WTC11 (cell line): ENCODE measurements at regions not wholly inside any gene's neighbourhood (a gene's known extent, or its start where the extent isn't known, plus 50 kb on each side); places are given as distances from the start of the nearest gene placed in this dataset.

Experiments
- ATAC-seq: fragments of 200-7000 bp; cut with Tn5 transposase; 2 replicates; pipeline ENCODE4 v1.10.0; 2021; ENCODE audit warnings: mild to moderate bottlenecking, moderate library complexity
- CTCF ChIA-PET: fragments of 300-600 bp; sonication (Branson Sonifier 250); formaldehyde crosslinking; loops from one replicate; lab custom pipeline; 2021; ENCODE audit warnings: antibody characterized with exemption; lab: Charles Lee
- POLR2A ChIA-PET: fragments of 350-600 bp; sonication (Branson Sonifier 250); formaldehyde crosslinking; loops from one replicate; lab custom pipeline; 2021; ENCODE audit warnings: antibody characterized with exemption; lab: Charles Lee
- DNase-seq: peaks from one replicate; pipeline ENCODE4 v3.0.0; 2021; ENCODE audit warnings: low spot score
- H3K27ac Mint-ChIP-seq: 2 replicates; pipeline ENCODE4 v1.8.0; 2021; ENCODE audit warnings: mixed read lengths
- H3K27me3 Mint-ChIP-seq: 2 replicates; pipeline ENCODE4 v1.8.0; 2021; ENCODE audit warnings: low read depth, mild to moderate bottlenecking, moderate library complexity, mixed read lengths
- H3K36me3 Mint-ChIP-seq: 2 replicates; pipeline ENCODE4 v1.8.0; 2021; ENCODE audit warnings: mixed read lengths
- H3K4me1 Mint-ChIP-seq: 2 replicates; pipeline ENCODE4 v1.8.0; 2022; ENCODE audit warnings: mixed read lengths
- H3K4me3 Mint-ChIP-seq: 2 replicates; pipeline ENCODE4 v1.8.0; 2021; ENCODE audit warnings: mild to moderate bottlenecking, moderate library complexity, mixed read lengths
- H3K9me3 Mint-ChIP-seq: 2 replicates; pipeline ENCODE4 v1.8.0; 2021; ENCODE audit warnings: mixed read lengths
- CBFB ChIP-seq: sonication (generic); formaldehyde crosslinking; IDR thresholded peaks from 2 replicates; pipeline ENCODE4 v1.8.1; 2022; ENCODE audit warnings: mild to moderate bottlenecking, low read depth, missing genetic modification reagents
- JUN ChIP-seq: sonication (generic); formaldehyde crosslinking; IDR thresholded peaks from 2 replicates; pipeline ENCODE4 v1.8.0; 2023; ENCODE audit warnings: mild to moderate bottlenecking, missing genetic modification reagents
- KAT7 ChIP-seq: sonication (generic); formaldehyde crosslinking; IDR thresholded peaks from 2 replicates; pipeline ENCODE4 v1.8.1; 2023; ENCODE audit warnings: missing genetic modification reagents, mild to moderate bottlenecking, borderline replicate concordance
- MXD4 ChIP-seq: fragments of 250-450 bp; sonication (Bioruptor Pico); IDR thresholded peaks from 2 replicates; pipeline ENCODE4 v1.8.0; 2021; ENCODE audit warnings: mild to moderate bottlenecking, moderate library complexity, borderline replicate concordance
- NR1H2 ChIP-seq: sonication (generic); formaldehyde crosslinking; IDR thresholded peaks from 2 replicates; pipeline ENCODE4 v1.9.0; 2021; ENCODE audit warnings: mild to moderate bottlenecking, moderate library complexity, missing genetic modification reagents
- SMAD3 ChIP-seq: sonication (generic); formaldehyde crosslinking; IDR thresholded peaks from 2 replicates; pipeline ENCODE4 v1.8.0; 2022; ENCODE audit warnings: missing genetic modification reagents, mild to moderate bottlenecking, borderline replicate concordance
- TP53 ChIP-seq: sonication (generic); formaldehyde crosslinking; IDR thresholded peaks from 2 replicates; pipeline ENCODE4 v1.8.1; 2023; ENCODE audit warnings: mild to moderate bottlenecking, missing genetic modification reagents
- ZNF138 ChIP-seq: sonication (generic); formaldehyde crosslinking; conservative IDR thresholded peaks from 2 replicates; pipeline ENCODE4 v1.8.1; 2022; ENCODE audit warnings: mild to moderate bottlenecking, moderate library complexity, missing genetic modification reagents
- ZNF671 ChIP-seq: fragments of 250-450 bp; sonication (Bioruptor Pico); IDR thresholded peaks from 2 replicates; pipeline ENCODE4 v1.8.0; 2021; ENCODE audit warnings: mild to moderate bottlenecking
- TF ChIP-seq, protein P1 (sequence below): sonication (generic); formaldehyde crosslinking; IDR thresholded peaks from 2 replicates; pipeline ENCODE4 v1.8.1; 2023; ENCODE audit warnings: mild to moderate bottlenecking, moderate library complexity, missing genetic modification reagents
- TF ChIP-seq, protein P2 (sequence below): sonication (generic); formaldehyde crosslinking; IDR thresholded peaks from 2 replicates; pipeline ENCODE4 v1.8.1; 2022; ENCODE audit warnings: missing genetic modification reagents, borderline replicate concordance
- TF ChIP-seq, protein P3 (sequence below): sonication (generic); formaldehyde crosslinking; IDR thresholded peaks from 2 replicates; pipeline ENCODE4 v1.8.1; 2023; ENCODE audit warnings: mild to moderate bottlenecking, missing genetic modification reagents, moderate library complexity
- TF ChIP-seq, protein P4 (sequence below): sonication (generic); formaldehyde crosslinking; conservative IDR thresholded peaks from 2 replicates; pipeline ENCODE4 v1.8.1; 2022; ENCODE audit warnings: mild to moderate bottlenecking, missing genetic modification reagents
- TF ChIP-seq, protein P5 (sequence below): sonication (generic); formaldehyde crosslinking; IDR thresholded peaks from 2 replicates; pipeline ENCODE4 v1.8.1; 2023; ENCODE audit warnings: mild to moderate bottlenecking, missing genetic modification reagents, borderline replicate concordance
- TF ChIP-seq, protein P6 (sequence below): fragments of 200-600 bp; IDR thresholded peaks from 2 replicates; pipeline ENCODE4 v1.8.0; 2022; ENCODE audit warnings: antibody characterized with exemption
- TF ChIP-seq, protein P7 (sequence below): sonication (generic); formaldehyde crosslinking; conservative IDR thresholded peaks from 2 replicates; pipeline ENCODE4 v1.8.1; 2023; ENCODE audit warnings: mild to moderate bottlenecking, low read depth, missing genetic modification reagents, moderate library complexity
- TF ChIP-seq, protein P8 (sequence below): sonication (generic); formaldehyde crosslinking; IDR thresholded peaks from 2 replicates; pipeline ENCODE4 v1.8.0; 2022; ENCODE audit warnings: missing genetic modification reagents

DNA sequence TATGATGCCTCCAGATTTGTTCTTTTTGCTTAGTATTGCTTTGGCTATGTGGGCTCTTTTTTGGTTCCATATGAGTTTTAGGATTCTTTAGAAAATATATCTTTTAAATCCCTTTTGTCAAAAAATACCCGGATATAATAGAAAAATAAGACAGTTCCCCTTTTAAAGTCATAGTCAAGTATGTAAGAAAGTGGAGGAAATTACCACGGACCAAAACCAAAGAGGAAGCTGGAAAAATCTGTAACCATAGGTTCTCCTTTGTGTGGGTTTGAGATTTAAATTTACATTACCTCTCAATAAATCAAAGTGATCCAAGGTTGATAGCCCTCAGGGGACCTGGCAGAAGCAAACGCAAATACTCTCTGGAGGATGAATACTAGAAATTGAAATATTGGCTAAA lies 58.3 kb upstream of the PACRGL start:
- ChIA-PET POLR2A (no interaction called here), CTCF (no interaction called here)
- H3K36me3 Mint-ChIP-seq = peaks cover 8% of the 10 kb centered on the region; the same call in 1 of the 2 replicates
- H3K4me1 Mint-ChIP-seq = no peaks in the 10 kb centered on the region
- H3K4me3 Mint-ChIP-seq = no peak overlapping the region
- H3K9me3 Mint-ChIP-seq = peaks cover 33% of the 10 kb centered on the region
- peaks cover 9% of the 10 kb centered on the region for H3K27me3 Mint-ChIP-seq
- no peak overlapping the region for H3K27ac Mint-ChIP-seq
- ATAC-seq (no peak), DNase-seq (no peak)
- TF ChIP-seq CBFB (CRISPR knock-in tag) (no peak), SMAD3 (CRISPR knock-in tag) (no peak), ZNF671 (CRISPR knock-in tag) (no peak), TP53 (CRISPR knock-in tag) (no peak), NR1H2 (CRISPR knock-in tag) (no peak), JUN (CRISPR knock-in tag) (no peak), ZNF138 (CRISPR knock-in tag) (no peak), MXD4 (no peak), KAT7 (CRISPR knock-in tag) (no peak)
- TF ChIP-seq, protein P1, sequence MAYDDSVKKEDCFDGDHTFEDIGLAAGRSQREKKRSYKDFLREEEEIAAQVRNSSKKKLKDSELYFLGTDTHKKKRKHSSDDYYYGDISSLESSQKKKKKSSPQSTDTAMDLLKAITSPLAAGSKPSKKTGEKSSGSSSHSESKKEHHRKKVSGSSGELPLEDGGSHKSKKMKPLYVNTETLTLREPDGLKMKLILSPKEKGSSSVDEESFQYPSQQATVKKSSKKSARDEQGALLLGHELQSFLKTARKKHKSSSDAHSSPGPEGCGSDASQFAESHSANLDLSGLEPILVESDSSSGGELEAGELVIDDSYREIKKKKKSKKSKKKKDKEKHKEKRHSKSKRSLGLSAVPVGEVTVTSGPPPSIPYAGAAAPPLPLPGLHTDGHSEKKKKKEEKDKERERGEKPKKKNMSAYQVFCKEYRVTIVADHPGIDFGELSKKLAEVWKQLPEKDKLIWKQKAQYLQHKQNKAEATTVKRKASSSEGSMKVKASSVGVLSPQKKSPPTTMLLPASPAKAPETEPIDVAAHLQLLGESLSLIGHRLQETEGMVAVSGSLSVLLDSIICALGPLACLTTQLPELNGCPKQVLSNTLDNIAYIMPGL = no peak
- TF ChIP-seq, protein P2, sequence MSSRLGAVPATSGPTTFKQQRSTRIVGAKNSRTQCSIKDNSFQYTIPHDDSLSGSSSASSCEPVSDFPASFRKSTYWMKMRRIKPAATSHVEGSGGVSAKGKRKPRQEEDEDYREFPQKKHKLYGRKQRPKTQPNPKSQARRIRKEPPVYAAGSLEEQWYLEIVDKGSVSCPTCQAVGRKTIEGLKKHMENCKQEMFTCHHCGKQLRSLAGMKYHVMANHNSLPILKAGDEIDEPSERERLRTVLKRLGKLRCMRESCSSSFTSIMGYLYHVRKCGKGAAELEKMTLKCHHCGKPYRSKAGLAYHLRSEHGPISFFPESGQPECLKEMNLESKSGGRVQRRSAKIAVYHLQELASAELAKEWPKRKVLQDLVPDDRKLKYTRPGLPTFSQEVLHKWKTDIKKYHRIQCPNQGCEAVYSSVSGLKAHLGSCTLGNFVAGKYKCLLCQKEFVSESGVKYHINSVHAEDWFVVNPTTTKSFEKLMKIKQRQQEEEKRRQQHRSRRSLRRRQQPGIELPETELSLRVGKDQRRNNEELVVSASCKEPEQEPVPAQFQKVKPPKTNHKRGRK (CRISPR knock-in tag) = no peak
- TF ChIP-seq, protein P3, sequence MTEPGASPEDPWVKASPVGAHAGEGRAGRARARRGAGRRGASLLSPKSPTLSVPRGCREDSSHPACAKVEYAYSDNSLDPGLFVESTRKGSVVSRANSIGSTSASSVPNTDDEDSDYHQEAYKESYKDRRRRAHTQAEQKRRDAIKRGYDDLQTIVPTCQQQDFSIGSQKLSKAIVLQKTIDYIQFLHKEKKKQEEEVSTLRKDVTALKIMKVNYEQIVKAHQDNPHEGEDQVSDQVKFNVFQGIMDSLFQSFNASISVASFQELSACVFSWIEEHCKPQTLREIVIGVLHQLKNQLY (CRISPR knock-in tag) = no peak
- TF ChIP-seq, protein P4, sequence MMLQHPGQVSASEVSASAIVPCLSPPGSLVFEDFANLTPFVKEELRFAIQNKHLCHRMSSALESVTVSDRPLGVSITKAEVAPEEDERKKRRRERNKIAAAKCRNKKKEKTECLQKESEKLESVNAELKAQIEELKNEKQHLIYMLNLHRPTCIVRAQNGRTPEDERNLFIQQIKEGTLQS (CRISPR knock-in tag) = no peak
- TF ChIP-seq, protein P5, sequence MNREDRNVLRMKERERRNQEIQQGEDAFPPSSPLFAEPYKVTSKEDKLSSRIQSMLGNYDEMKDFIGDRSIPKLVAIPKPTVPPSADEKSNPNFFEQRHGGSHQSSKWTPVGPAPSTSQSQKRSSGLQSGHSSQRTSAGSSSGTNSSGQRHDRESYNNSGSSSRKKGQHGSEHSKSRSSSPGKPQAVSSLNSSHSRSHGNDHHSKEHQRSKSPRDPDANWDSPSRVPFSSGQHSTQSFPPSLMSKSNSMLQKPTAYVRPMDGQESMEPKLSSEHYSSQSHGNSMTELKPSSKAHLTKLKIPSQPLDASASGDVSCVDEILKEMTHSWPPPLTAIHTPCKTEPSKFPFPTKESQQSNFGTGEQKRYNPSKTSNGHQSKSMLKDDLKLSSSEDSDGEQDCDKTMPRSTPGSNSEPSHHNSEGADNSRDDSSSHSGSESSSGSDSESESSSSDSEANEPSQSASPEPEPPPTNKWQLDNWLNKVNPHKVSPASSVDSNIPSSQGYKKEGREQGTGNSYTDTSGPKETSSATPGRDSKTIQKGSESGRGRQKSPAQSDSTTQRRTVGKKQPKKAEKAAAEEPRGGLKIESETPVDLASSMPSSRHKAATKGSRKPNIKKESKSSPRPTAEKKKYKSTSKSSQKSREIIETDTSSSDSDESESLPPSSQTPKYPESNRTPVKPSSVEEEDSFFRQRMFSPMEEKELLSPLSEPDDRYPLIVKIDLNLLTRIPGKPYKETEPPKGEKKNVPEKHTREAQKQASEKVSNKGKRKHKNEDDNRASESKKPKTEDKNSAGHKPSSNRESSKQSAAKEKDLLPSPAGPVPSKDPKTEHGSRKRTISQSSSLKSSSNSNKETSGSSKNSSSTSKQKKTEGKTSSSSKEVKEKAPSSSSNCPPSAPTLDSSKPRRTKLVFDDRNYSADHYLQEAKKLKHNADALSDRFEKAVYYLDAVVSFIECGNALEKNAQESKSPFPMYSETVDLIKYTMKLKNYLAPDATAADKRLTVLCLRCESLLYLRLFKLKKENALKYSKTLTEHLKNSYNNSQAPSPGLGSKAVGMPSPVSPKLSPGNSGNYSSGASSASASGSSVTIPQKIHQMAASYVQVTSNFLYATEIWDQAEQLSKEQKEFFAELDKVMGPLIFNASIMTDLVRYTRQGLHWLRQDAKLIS (CRISPR knock-in tag) = no peak
- TF ChIP-seq, protein P6, sequence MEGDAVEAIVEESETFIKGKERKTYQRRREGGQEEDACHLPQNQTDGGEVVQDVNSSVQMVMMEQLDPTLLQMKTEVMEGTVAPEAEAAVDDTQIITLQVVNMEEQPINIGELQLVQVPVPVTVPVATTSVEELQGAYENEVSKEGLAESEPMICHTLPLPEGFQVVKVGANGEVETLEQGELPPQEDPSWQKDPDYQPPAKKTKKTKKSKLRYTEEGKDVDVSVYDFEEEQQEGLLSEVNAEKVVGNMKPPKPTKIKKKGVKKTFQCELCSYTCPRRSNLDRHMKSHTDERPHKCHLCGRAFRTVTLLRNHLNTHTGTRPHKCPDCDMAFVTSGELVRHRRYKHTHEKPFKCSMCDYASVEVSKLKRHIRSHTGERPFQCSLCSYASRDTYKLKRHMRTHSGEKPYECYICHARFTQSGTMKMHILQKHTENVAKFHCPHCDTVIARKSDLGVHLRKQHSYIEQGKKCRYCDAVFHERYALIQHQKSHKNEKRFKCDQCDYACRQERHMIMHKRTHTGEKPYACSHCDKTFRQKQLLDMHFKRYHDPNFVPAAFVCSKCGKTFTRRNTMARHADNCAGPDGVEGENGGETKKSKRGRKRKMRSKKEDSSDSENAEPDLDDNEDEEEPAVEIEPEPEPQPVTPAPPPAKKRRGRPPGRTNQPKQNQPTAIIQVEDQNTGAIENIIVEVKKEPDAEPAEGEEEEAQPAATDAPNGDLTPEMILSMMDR = no peak
- TF ChIP-seq, protein P7, sequence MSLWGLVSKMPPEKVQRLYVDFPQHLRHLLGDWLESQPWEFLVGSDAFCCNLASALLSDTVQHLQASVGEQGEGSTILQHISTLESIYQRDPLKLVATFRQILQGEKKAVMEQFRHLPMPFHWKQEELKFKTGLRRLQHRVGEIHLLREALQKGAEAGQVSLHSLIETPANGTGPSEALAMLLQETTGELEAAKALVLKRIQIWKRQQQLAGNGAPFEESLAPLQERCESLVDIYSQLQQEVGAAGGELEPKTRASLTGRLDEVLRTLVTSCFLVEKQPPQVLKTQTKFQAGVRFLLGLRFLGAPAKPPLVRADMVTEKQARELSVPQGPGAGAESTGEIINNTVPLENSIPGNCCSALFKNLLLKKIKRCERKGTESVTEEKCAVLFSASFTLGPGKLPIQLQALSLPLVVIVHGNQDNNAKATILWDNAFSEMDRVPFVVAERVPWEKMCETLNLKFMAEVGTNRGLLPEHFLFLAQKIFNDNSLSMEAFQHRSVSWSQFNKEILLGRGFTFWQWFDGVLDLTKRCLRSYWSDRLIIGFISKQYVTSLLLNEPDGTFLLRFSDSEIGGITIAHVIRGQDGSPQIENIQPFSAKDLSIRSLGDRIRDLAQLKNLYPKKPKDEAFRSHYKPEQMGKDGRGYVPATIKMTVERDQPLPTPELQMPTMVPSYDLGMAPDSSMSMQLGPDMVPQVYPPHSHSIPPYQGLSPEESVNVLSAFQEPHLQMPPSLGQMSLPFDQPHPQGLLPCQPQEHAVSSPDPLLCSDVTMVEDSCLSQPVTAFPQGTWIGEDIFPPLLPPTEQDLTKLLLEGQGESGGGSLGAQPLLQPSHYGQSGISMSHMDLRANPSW (CRISPR knock-in tag) = no peak
- TF ChIP-seq, protein P8, sequence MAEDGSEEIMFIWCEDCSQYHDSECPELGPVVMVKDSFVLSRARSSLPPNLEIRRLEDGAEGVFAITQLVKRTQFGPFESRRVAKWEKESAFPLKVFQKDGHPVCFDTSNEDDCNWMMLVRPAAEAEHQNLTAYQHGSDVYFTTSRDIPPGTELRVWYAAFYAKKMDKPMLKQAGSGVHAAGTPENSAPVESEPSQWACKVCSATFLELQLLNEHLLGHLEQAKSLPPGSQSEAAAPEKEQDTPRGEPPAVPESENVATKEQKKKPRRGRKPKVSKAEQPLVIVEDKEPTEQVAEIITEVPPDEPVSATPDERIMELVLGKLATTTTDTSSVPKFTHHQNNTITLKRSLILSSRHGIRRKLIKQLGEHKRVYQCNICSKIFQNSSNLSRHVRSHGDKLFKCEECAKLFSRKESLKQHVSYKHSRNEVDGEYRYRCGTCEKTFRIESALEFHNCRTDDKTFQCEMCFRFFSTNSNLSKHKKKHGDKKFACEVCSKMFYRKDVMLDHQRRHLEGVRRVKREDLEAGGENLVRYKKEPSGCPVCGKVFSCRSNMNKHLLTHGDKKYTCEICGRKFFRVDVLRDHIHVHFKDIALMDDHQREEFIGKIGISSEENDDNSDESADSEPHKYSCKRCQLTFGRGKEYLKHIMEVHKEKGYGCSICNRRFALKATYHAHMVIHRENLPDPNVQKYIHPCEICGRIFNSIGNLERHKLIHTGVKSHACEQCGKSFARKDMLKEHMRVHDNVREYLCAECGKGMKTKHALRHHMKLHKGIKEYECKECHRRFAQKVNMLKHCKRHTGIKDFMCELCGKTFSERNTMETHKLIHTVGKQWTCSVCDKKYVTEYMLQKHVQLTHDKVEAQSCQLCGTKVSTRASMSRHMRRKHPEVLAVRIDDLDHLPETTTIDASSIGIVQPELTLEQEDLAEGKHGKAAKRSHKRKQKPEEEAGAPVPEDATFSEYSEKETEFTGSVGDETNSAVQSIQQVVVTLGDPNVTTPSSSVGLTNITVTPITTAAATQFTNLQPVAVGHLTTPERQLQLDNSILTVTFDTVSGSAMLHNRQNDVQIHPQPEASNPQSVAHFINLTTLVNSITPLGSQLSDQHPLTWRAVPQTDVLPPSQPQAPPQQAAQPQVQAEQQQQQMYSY (CRISPR knock-in tag) = no peak
